ENCODE measurements at regions not wholly inside any gene's neighbourhood (a gene's known extent, or its start where the extent isn't known, plus 50 kb on each side); places are given as distances from the start of the nearest gene placed in this dataset.

- no peak for DNase-seq
- no peak for ATAC-seq
- Histone ChIP-seq H3K4me3 (no peak overlapping the region), H3K9me3 (no peaks in the 10 kb centered on the region), H3K27me3 (ENCODE audit: insufficient read depth in 3 of 3, low read length in 2 of 3) (no peaks in the 10 kb centered on the region), H3K4me1 (no peaks in the 10 kb centered on the region), H3K36me3 (ENCODE audit: insufficient read depth in 1 of 2, low read depth in 1 of 2) (no peaks in the 10 kb centered on the region), H3K27ac (no peak overlapping the region)
- TF ChIP-seq, protein P1, sequence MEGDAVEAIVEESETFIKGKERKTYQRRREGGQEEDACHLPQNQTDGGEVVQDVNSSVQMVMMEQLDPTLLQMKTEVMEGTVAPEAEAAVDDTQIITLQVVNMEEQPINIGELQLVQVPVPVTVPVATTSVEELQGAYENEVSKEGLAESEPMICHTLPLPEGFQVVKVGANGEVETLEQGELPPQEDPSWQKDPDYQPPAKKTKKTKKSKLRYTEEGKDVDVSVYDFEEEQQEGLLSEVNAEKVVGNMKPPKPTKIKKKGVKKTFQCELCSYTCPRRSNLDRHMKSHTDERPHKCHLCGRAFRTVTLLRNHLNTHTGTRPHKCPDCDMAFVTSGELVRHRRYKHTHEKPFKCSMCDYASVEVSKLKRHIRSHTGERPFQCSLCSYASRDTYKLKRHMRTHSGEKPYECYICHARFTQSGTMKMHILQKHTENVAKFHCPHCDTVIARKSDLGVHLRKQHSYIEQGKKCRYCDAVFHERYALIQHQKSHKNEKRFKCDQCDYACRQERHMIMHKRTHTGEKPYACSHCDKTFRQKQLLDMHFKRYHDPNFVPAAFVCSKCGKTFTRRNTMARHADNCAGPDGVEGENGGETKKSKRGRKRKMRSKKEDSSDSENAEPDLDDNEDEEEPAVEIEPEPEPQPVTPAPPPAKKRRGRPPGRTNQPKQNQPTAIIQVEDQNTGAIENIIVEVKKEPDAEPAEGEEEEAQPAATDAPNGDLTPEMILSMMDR (IDR thresholded peaks at IDR 0.05): no peak
- 80 to 91% (median 88%) methylated on average over 1 of the region's 1 CpG for WGBS, 3 donors
- intact Hi-C loops (cut with DNase I): no loop called here
Observed at GRCh38 chr14:39863441-39863840, 431.2 kb upstream of the FBXO33 start.

- WGBS, 3 donors: 21 to 25% (median 24%) methylated on average over 2 of the region's 2 CpGs
- TF ChIP-seq, protein P1 (IDR thresholded peaks at IDR 0.05): no peak
- no peak overlapping the region for H3K27ac ChIP-seq
- no peaks in the 10 kb centered on the region for H3K36me3 ChIP-seq (ENCODE audit: insufficient read depth in 1 of 2, low read depth in 1 of 2)
- no peaks in the 10 kb centered on the region for H3K9me3 ChIP-seq
- ATAC-seq: no peak
- H3K4me1 ChIP-seq: no peaks in the 10 kb centered on the region
- intact Hi-C loops (cut with DNase I): no loop called here
- H3K27me3 ChIP-seq (ENCODE audit: insufficient read depth in 3 of 3, low read length in 2 of 3): no peaks in the 10 kb centered on the region
- DNase-seq: no peak
- no peak overlapping the region for H3K4me3 ChIP-seq
Observed at GRCh38 chr14:39861696-39862095, 429.5 kb upstream of the FBXO33 start.

DNA sequence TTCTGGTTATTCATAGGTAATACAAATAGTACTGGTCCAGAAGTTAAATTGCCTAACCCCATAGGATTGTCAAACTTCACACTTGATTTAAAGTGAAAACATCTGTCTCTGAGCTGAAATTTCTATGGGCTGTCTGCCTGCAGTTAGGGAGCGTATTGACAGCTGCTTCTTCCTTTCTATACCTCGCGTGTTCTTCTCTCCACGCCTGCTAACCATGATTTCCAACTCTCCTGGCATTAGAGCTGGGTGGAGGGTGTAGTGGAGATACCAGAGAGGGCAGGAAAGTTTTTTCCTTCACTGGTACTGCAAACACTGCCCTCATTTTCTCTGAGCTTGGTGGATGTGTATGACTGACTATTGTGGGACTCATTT is 429.0 kb upstream of the FBXO33 start:
- Histone ChIP-seq H3K4me3 (no peak overlapping the region), H3K27ac (no peak overlapping the region), H3K4me1 (no peaks in the 10 kb centered on the region), H3K27me3 (ENCODE audit: insufficient read depth in 3 of 3, low read length in 2 of 3) (no peaks in the 10 kb centered on the region), H3K36me3 (ENCODE audit: insufficient read depth in 1 of 2, low read depth in 1 of 2) (no peaks in the 10 kb centered on the region), H3K9me3 (no peaks in the 10 kb centered on the region)
- DNase-seq: no peak
- WGBS, 3 donors: 14 to 21% (median 19%) methylated on average over 4 of the region's 4 CpGs
- ATAC-seq: no peak
- TF ChIP-seq, protein P1 (IDR thresholded peaks at IDR 0.05): no peak
- intact Hi-C loops (cut with DNase I): no loop called here

GRCh38 chr14:39860596-39861228 is 428.5 kb upstream of the FBXO33 start:
- WGBS, 3 donors: 19 to 24% (median 23%) methylated on average over 8 of the region's 8 CpGs
- DNase-seq (no peak), ATAC-seq (no peak)
- H3K4me1 ChIP-seq: no peaks in the 10 kb centered on the region
- TF ChIP-seq, protein P1 (IDR thresholded peaks at IDR 0.05): no peak
- H3K36me3 ChIP-seq (ENCODE audit: insufficient read depth in 1 of 2, low read depth in 1 of 2): no peaks in the 10 kb centered on the region
- no peak overlapping the region for H3K4me3 ChIP-seq
- intact Hi-C loops (cut with DNase I): no loop called here
- H3K9me3 ChIP-seq: no peaks in the 10 kb centered on the region
- H3K27me3 ChIP-seq (ENCODE audit: insufficient read depth in 3 of 3, low read length in 2 of 3): no peaks in the 10 kb centered on the region
- no peak overlapping the region for H3K27ac ChIP-seq

DNA sequence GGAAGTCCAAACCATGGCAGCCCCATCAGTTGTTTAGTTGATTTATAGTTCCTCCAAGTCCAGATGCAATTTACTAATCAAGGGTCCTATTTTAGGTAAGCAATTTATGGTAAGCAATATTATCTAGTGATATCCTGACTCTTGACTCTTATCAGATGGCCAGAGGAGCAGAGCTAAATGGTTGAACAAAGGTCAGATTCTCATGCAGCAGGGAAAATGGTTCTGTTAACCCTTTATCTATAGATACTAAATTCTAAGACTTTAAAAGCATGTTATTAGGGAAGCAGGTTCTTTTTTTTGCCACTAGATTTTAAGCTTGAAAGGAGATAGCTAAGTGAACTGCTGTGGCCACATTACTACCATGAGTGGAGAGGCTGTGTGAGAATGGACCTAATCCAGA is 427.1 kb upstream of the FBXO33 start:
- Histone ChIP-seq H3K36me3 (ENCODE audit: insufficient read depth in 1 of 2, low read depth in 1 of 2) (no peaks in the 10 kb centered on the region), H3K27me3 (ENCODE audit: insufficient read depth in 3 of 3, low read length in 2 of 3) (no peaks in the 10 kb centered on the region), H3K4me1 (no peaks in the 10 kb centered on the region), H3K4me3 (no peak overlapping the region), H3K27ac (no peak overlapping the region), H3K9me3 (no peaks in the 10 kb centered on the region)
- TF ChIP-seq, protein P1 (IDR thresholded peaks at IDR 0.05): no peak
- DNase-seq (no peak), ATAC-seq (no peak)
- intact Hi-C loops (cut with DNase I): no loop called here
